ENCODE measurements at regions not wholly inside any gene's neighbourhood (a gene's known extent, or its start where the extent isn't known, plus 50 kb on each side); places are given as distances from the start of the nearest gene placed in this dataset.
"Not testable (repeated sequence)": the region's sequence is repeated elsewhere in the genome, so short reads cannot be mapped to it uniquely, and the experiment has no call there.

- not testable (repeated sequence) for TF ChIP-seq CTCF (conservative IDR thresholded peaks at IDR 0.05; ENCODE audit: low read length); EZH2phosphoT487 (IDR thresholded peaks at IDR 0.05; ENCODE audit: borderline replicate concordance, low read depth, low read length)
These were observed 190.0 kb upstream of the MGAT5 start for GRCh38 chr2:134063916-134064315.
